HG03469 (cell line): ENCODE measurements at regions not wholly inside any gene's neighbourhood (a gene's known extent, or its start where the extent isn't known, plus 50 kb on each side); places are given as distances from the start of the nearest gene placed in this dataset.
"Not testable (repeated sequence)": the region's sequence is repeated elsewhere in the genome, so short reads cannot be mapped to it uniquely, and the experiment has no call there.

Experiments used
- ATAC-seq: cut with Tn5 transposase; IDR thresholded peaks from one replicate; pipeline ENCODE4 v1.9.1; 2021; ENCODE audit warnings: mild to moderate bottlenecking, moderate library complexity, moderate number of reproducible peaks; ENCODE audit not compliant: unreplicated experiment

DNA sequence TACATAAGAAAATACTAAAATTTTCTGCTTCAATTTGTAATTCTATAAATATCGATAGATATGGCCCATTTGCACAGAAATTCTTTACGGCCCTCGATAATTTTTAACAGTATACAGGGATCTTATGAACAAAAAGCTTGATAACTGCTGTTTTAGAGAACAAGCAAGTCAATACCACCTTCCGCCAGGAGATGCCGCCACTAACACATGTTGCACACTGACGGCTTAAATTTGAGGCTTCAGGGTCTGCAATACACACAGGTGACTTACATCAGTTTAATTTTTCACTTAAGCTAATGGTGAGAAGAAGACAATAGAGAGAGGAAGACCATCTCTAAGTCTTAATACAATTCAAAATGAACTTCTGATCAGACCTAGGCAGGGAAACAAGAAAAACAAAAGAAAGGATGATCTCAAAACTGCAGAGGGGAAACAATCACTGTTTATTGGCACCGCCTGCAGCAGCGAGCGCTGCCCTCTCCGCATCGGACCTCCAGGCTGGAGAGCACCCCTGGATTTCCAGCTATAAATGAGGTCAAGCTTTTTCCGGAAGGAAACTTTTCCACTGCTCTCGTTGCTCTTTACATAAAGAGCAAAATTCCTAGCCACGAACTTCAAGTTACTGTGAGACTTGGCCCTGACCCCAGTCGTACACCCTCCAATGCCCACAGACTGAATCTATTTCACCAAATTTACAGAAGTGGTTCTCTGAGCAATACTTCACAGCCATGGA lies 53.9 kb downstream of the OTOR start:
- ATAC-seq, result no peak

DNA sequence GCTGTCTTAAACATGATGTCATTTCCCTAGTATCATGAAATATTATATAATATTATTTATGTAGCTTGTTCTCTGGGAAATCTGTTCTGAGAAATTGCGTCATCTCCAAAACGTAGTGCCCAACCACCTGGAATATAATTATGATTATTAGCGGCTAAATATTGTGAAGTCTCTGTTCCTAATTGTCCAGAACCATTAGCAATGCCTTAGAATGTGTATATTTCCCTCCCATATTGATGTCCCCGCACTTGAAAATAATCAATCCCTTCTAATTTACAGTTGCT lies 54.4 kb downstream of the OTOR start:
- ATAC-seq, result no peak

DNA sequence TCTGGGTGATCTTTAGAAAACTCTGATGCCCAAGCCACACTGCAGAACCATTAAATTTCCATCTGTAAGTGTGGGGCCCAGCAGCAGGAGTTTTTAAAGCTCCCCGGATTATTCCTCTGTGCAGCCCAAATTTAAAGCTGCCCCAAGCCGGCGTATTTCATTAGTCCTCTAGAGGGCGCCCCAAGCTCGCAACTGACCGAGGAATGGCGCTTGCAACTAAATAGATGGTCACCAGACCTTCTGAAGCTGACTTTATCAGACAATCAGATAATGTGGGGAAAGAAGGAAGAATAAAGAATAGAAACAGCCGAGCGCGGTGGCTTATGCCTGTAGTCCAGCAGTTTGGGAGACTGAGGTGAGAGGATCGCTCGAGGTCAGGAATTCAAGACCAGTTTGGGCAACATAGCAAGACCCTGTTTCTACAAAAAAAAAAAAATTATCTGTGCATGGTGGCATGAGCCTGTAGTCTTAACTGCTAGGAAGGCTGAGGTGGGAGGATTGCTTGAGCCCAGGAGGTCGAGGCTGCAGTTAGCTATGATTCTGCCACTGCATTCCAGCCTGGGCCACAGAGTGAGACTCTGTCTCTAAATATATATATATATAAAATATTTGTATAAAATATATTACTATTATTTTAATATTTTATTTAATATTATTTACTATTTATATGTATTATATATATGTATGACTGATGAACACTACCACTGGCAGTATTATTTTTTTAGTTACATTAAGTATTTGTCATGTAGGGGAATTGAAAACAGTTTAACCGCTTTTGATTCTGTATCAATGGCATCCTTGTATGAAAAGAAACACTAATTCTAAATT lies 56.0 kb downstream of the OTOR start:
- ATAC-seq, result peak; percentile 50

DNA sequence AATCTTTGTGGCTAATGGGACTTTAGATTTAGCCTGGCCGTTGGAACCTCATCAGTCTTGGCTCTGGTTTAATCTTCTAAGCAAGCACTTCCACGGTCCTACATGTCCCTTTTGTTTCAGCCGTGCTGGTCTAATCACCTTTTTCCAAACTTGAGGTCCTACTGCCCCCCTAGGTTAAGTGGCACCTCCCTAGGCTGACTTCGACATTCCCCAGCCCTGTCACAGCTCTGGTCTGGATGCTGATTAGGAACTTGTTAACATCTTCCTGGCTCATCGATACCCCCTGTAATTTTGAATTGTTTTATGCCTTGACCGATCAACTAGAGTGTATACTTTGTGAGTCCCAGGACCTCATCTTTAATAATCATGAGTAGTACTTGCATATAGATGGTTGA lies 56.6 kb downstream of the OTOR start:
- ATAC-seq, result no peak

DNA sequence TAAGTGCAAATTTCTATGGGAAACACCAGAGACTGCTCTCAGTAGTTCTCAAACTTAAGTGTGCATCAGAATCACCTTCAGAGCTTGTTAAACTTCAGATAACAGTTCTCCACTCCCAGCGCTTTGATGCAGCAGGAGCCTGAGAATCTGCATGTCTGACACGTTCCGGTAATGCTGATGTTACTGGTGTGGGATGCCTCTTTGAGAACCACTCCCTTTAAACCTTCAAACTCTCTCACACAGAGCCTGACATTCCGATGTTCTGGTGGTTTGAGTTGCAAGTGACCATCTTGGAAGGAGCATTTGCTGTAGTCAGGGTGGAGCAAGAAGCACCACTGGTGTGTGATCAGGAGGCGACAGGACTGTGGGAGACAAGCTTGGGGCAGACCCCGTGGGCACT lies 57.9 kb downstream of the OTOR start:
- ATAC-seq, result no peak

DNA sequence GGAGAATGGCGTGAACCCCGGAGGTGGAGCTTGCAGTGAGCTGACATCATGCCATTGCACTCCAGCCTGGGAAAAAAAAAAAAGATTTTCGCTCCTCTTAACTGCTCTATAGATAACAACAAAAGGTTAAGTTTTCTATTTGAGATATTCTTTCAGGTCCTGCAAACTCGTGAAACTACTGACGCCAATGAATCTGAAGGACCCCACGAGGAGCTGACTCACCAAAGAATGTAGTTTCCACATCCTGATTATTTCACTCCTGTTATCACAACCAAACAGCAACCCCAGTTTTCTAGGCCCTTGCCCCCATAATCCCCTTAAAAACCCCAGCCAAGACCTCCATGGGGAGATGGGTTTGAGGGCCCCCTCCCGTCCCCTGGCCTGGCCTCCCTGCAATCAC lies 58.7 kb downstream of the OTOR start:
- ATAC-seq, result no peak

DNA sequence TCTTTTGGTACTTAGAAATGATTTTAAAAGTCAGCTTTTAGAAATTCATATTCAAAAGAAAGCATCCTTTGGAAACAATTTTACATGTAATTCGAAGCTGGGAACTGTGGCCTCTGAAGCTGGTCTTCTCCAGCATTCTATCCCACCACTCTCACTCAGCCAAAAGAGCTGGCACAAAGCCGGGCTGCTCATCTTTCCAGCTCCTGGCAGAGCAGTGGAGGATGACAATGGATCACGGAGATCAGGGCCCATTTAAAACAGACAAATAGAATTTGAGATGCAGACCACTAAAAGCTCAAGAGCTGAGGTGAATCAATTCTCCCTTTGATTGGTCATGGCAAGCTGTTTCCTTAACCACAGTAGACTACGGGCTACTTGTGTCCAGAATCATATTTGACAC lies 60.6 kb downstream of the OTOR start:
- no peak for ATAC-seq

DNA sequence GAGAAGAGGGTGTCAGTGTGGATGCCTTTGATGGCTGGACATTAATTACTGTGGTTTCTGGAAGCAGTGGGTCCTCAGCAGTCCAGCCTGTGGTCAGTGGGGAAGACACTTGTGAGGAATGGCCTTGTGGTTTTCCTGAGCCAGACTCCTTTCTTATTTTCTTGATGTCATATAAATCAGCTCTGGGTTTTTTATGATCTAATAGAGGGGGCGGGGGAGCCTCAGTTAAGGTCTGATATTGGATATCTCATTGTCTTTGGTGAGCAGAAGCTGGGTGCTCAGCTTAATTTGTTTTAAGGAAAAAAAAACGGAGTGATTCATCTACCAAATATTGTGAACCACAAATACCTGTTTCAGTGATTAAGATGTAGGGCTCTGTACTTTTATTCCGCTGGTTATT lies 62.1 kb downstream of the OTOR start:
- no peak for ATAC-seq

DNA sequence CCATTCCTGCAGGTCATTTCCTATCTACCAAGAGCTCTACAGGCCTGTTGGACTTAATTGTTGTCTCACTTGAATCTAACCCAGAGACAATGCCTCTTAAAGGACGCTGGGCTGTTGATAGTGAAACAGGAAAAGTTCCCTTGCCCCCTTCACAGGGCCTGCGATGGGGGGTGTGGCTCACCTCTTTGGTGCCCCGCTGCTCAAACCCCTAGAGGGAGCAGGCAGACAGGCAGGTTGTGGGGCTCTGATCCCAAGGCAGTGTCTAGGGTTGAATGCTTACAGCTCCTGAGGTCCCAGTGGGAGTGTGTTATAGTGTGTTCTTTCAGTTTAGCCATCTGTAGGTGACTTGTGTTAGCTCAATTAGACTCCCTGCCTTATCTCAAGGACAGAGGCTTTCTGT lies 68.0 kb downstream of the OTOR start:
- no peak for ATAC-seq

DNA sequence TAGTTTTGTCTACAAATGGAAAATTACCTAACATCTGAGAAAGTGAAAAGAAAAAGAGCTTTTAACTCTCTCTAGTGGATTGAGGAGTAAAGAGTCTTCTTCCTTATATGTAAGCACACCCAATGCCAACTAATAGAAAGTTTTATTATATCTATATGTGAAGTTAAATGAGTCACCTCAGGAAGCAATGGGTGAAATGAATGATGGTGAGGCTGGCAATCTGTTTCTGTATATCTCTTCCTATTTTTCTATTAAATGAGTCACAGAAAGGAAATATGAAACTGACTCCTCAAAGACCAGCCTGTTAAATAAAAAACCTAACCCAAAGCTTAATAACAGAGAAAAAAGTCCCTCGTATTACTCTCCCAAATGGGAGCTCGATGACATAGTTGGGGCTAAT lies 71.3 kb downstream of the OTOR start:
- ATAC-seq, result no peak

DNA sequence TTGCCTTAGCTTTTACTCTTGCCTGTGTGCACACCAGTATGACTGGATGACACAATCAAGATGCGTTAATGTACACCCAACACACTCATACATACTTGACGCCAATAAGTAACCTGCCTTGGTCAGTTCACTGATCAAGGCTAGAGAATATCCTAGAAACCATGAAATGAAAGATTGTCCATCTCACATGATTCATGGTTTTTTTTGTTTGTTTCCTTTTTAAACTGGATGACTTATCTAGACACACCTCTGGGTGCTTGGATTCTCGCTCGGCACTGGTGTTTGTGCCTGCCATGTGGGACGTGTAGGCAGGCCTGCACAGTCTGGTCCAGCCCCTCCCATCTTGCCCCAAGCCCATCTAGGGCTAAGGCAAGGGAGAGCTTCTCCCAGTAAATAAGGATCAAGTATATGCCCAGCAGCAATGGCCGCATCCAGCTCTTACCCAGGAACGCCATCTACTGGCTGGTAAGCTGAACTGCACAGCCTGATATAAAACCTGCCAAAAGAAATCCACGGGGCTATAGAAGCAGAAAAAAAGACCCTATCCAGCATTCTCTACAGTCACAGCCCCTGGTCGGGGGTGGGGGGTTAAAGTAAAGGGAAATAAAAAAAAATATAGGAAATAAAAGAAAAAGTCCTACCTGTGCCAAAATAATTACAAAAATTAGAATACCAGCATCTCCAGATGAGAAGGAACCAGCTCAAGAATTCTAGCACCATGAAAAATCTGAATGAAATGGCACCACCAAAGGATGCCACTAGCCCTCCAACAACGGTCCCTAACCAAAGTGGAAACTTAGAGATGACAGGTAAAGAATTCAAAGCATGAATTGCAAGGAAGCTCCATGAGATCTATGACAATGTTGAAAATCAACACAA lies 73.3 kb downstream of the OTOR start:
- no peak for ATAC-seq

DNA sequence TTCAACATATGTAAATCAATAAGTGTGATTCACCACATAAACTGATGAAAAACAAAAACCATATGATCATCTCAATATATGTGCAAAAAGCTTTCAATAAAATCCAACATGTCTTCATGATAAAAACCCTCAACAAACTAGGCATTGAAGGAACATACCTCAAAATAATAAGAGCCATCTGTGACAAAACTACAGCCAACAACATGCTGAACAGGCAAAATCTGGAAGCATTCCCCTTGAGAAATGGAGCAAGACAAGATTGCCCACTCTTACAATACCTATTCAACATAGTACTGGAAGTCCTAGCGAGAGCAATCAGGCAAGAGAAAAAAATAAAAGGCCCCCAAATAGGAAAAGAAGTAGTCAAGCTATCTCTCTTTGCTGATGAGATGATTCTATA lies 76.5 kb downstream of the OTOR start:
- no peak for ATAC-seq

DNA sequence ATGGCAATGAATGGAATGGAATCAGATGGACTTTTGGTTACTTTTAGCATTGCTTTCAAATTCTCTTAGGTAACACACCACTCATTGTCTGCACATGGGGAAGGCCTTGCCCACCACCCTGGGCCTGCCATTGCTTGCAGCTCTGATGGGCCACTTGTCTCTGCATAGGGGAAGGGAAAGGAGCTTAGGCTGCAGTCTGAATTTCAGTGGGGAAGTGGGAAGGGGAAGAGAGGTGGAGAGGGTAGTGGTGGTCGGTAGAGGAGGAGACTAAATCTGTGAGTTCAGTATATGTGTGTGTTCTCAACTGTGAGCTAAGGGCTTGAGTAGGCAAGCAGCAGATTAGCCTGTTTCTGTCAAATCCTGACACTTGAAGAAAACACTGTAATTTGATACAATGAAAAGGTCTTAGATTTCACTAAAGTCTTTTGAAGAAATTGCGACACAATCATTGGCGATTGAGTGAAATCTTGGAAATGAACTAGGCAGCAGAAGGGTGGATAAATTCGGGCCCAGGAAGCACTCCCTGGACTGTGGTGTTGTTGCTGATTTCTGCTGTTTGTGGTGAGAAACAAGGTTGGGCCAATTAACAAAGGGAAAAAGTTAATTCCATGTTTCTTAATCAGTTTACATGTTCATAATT lies 80.6 kb downstream of the OTOR start:
- ATAC-seq, result no peak

DNA sequence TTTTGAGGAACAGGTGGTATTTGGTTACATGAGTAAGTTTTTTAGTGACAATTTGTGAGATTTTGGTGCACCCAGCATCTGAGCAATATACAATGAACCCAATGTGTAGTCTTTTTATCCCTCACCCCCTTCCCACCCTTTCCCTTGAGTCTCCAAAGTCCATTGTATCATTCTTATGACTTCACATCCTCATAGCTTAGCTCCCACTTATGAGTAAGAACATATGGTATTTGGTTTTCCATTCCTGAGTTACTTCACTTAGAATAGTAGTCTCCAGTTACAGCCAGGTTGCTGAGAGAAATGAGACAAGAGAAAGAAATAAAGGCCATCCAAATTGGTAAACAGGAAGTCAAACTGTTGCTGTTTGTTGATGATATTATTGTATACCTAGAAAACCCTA lies 87.5 kb downstream of the OTOR start:
- not testable (repeated sequence) for ATAC-seq

DNA sequence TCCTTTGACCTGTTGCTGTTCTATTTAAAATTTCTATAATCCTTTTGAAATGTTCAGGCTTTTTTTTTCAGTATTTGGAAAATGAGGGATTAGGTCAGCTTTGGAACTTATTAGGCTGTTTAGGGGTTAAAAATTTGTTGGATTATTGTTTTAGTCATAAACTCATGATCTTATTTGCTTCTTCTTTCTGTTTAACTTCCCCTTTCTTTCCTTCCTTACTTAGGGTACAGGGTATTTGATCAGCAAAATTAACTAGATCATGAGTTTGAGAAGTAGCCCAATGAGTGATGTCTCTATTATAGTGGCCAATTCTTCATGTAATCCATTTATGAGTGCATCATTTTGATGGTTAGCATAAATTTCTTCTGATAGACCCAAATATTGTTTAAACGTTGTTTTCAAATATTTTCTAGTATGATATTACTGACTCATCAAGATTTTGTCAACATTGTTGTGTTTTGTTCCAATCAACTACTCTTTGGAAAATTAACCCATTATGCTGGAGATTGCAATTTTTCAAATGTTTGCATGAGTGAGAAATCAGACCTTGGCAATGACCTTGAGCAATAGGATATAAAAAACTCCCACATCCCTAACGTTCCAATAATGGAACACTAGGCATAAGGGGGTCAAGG lies 94.4 kb downstream of the OTOR start:
- no peak for ATAC-seq

DNA sequence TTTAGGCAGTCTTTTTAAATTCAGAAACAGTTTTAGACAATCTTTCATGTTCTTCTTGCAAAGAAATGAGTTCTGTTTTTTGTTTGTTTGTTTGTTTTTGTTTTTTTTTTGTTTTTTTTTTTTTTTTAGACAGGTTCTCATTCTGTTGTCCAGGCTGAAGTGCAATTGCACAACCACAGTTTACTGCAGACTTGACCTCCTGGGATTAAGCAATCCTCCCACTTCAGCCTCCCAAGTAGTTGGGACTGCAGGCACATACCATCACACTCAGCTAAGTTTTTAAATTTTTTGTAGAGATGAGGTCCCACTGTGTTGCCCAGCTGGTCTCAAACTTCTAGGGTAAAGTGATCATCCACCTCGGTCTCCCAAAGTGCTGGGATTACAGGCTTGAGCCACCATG lies 96.2 kb downstream of the OTOR start:
- no peak for ATAC-seq

DNA sequence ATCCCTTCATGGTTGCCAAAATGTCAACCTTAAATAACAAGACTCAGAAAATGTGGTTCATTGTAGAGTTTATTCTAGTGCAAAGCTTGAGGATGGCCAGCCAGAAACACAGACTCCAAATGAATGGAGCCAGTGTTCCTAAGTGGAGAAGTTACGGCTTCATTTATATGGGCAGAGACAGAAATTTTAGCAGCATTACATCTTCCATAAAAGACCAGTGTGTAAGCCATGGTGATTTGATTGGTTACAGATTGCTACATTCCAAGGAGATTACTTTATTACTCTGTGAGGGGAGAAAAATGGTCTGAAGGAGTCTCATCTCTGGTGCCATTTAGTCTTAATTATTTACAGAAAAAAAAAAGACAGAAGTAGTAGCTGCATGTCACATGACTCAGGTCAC lies 97.8 kb downstream of the OTOR start:
- ATAC-seq, result no peak

DNA sequence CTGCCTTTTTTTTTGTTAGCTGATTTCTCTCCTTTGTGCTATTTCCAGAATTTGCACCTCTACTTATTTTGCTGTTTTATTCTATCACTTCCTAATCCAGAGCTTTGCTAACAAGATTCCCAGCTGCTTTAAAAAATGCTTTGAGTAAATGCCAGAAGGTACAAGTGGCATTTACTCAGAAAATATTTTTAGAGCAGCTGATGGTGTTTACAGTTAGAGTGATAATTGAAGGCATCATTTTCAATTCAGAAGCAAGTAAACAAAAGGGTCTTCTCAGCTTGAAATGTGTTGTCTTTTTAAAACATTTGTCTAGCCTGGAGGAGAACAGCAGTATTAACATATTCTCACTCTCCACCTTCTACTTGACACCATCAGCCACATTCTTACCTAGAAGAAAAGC lies 99.9 kb downstream of the OTOR start:
- no peak for ATAC-seq

DNA sequence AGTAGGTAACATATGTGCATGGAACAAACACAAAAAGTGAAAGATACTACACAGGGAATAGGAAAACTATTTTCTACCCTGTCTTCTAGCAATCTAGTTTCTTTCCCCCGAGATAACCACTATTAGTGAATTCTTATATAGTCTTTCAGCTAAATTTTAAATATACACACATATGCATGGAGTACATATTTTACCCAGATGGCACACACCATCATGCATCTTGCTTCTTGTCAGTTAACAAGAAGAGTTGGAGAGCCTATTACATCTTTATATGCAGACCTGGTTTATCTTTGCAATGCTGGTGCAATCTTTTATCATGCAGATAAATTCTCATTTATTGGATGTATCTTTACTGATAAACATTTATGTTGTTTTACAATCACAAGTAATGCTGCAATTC lies 100.4 kb downstream of the OTOR start:
- ATAC-seq, result no peak

DNA sequence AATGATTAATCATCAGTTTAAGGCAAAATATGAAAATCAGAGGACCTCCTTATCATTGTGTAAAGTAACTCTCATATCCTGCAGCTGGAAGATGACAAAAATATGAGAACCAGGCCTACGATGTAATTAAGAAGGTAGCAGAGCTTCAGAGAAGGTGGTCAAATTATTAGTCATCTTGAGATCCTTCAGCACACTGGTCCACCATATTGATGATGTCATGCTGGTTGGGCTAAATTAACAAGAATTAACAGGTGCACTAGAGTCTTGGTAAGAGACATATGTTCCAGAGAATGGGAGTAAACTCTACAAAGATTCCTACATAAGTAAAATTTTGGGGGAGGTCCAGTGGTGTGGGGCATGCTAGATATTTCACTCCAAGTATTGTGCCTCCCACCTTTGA lies 112.8 kb downstream of the OTOR start:
- ATAC-seq, result no peak

DNA sequence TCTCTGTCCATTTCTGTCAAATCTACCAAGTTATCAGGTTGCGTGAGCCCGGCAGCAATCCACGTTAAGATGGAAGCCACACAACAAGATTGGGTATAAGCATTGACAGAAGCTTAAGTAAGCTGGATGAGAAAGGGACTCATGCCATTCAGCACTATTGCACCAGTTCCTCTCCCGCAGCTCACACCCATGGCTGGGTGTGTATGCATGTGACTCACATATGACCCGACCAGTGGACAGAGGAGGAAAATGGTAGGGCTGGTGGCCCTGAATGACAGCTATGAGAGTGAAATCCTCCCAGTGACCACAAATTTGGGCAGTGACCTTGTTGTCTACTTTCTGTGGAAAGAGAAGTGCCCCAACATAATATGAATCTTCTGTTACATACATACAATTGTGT lies 113.5 kb downstream of the OTOR start:
- ATAC-seq, result no peak
